Stimulated activated CD4-positive, alpha-beta T cell treated with anti-CD3 and anti-CD28 coated beads, Interleukin-1b, Interleukin-23, amount 100 ng/mL, for 4 hours (primary cell): ENCODE measurements at regions not wholly inside any gene's neighbourhood (a gene's known extent, or its start where the extent isn't known, plus 50 kb on each side); places are given as distances from the start of the nearest gene placed in this dataset.
A peak's percentile ranks its signal among the peaks of the same experiment; 100 is the strongest.

Experiments
- DNase-seq, 2 donors: peaks; one replicate each; pipeline ENCODE4 v3.0.0-alpha.2; 2020; ENCODE audit warnings: low read depth in 2 of 2

- peak in 1 of 2 donors; percentile 5 for DNase-seq
Measured at GRCh38 chrX:68894513-68895340, 65.9 kb downstream of the EFNB1 start.

- no peak for DNase-seq
Measured at GRCh38 chrX:68894142-68894512, 65.3 kb downstream of the EFNB1 start.

- no peak for DNase-seq
Measured at GRCh38 chrX:68892651-68893050, 63.8 kb downstream of the EFNB1 start.

GRCh38 chrX:68892134-68892533 lies 63.3 kb downstream of the EFNB1 start:
- DNase-seq = no peak
